Ectodermal cell (in vitro differentiated cells): ENCODE measurements at regions not wholly inside any gene's neighbourhood (a gene's known extent, or its start where the extent isn't known, plus 50 kb on each side); places are given as distances from the start of the nearest gene placed in this dataset.

Experiments
- H3K27ac ChIP-seq: 2 replicates; pipeline ENCODE4 v1.7.0; 2013; ENCODE audit warnings: mild to moderate bottlenecking, low read depth, low read length; ENCODE audit not compliant: insufficient read depth, poor library complexity, severe bottlenecking
- H3K27me3 ChIP-seq: 2 replicates; pipeline ENCODE4 v1.7.0; 2013; ENCODE audit warnings: mild to moderate bottlenecking, low read length; ENCODE audit not compliant: insufficient read depth, control insufficient read depth, poor library complexity, severe bottlenecking
- H3K36me3 ChIP-seq: one replicate; pipeline ENCODE4 v1.7.0; 2013; ENCODE audit warnings: low read length; ENCODE audit not compliant: control insufficient read depth, insufficient read depth
- H3K4me1 ChIP-seq: one replicate; pipeline ENCODE4 v1.7.0; 2013; ENCODE audit warnings: low read length; ENCODE audit not compliant: control insufficient read depth, insufficient read depth
- H3K4me3 ChIP-seq: 2 replicates; pipeline ENCODE4 v1.7.0; 2013; ENCODE audit warnings: low read depth, low read length, control low read depth; ENCODE audit not compliant: insufficient read depth
- H3K9me3 ChIP-seq: 2 replicates; pipeline ENCODE4 v1.7.0; 2013; ENCODE audit warnings: mild to moderate bottlenecking, low read length, moderate library complexity; ENCODE audit not compliant: control insufficient read depth
- WGBS, 2 experiments: methylation state at CpG; one replicate each; pipeline ENCODE4 v1.1.7; 2013; ENCODE audit warnings: missing lambda C conversion rate in 2 of 2; 5-methylcytosine and 5-hydroxymethylcytosine counted together

GRCh38 chr2:223469270-223470046, 132.7 kb downstream of the SCG2 start:
- H3K27ac ChIP-seq = no peak overlapping the region
- WGBS, 2 experiments = 82 to 96% methylated on average over 6 of the region's 6 CpGs
- H3K4me3 ChIP-seq = no peak overlapping the region
- no peaks in the 10 kb centered on the region for H3K27me3 ChIP-seq
- H3K9me3 ChIP-seq = no peaks in the 10 kb centered on the region
- H3K4me1 ChIP-seq = no peaks in the 10 kb centered on the region
- no peaks in the 10 kb centered on the region for H3K36me3 ChIP-seq

- WGBS, 2 experiments = 94 to 97% methylated on average over 2 of the region's 2 CpGs
- H3K27ac ChIP-seq = no peak overlapping the region
- no peak overlapping the region for H3K4me3 ChIP-seq
- H3K36me3 ChIP-seq = no peaks in the 10 kb centered on the region
- no peaks in the 10 kb centered on the region for H3K9me3 ChIP-seq
- H3K4me1 ChIP-seq = no peaks in the 10 kb centered on the region
- H3K27me3 ChIP-seq = no peaks in the 10 kb centered on the region
Observed at GRCh38 chr2:223470602-223471001, 131.6 kb downstream of the SCG2 start.

- H3K4me1 ChIP-seq = no peaks in the 10 kb centered on the region
- no peak overlapping the region for H3K4me3 ChIP-seq
- H3K36me3 ChIP-seq = no peaks in the 10 kb centered on the region
- whole genome bisulfite sequencing, 2 experiments = 86 to 89% methylated on average over 4 of the region's 4 CpGs
- no peaks in the 10 kb centered on the region for H3K9me3 ChIP-seq
- no peak overlapping the region for H3K27ac ChIP-seq
- H3K27me3 ChIP-seq = no peaks in the 10 kb centered on the region
Observed at GRCh38 chr2:223472771-223473170, 129.4 kb downstream of the SCG2 start.

- H3K27me3 ChIP-seq = no peaks in the 10 kb centered on the region
- no peaks in the 10 kb centered on the region for H3K4me1 ChIP-seq
- H3K9me3 ChIP-seq = no peaks in the 10 kb centered on the region
- H3K27ac ChIP-seq = no peak overlapping the region
- H3K36me3 ChIP-seq = no peaks in the 10 kb centered on the region
- 76 to 81% methylated on average over 2 of the region's 2 CpGs for WGBS, 2 experiments
- no peak overlapping the region for H3K4me3 ChIP-seq
Observed at GRCh38 chr2:223474893-223475292, 127.3 kb downstream of the SCG2 start.

- Histone ChIP-seq H3K27ac (no peak overlapping the region), H3K4me1 (no peaks in the 10 kb centered on the region), H3K36me3 (no peaks in the 10 kb centered on the region), H3K27me3 (no peaks in the 10 kb centered on the region), H3K4me3 (no peak overlapping the region), H3K9me3 (no peaks in the 10 kb centered on the region)
- WGBS, 2 experiments = 98 to 100% methylated on average over 1 of the region's 2 CpGs
Observed at GRCh38 chr2:223475901-223476300, 126.3 kb downstream of the SCG2 start.

GRCh38 chr2:223477318-223477717, 124.8 kb downstream of the SCG2 start:
- no peak overlapping the region for H3K27ac ChIP-seq
- H3K36me3 ChIP-seq = no peaks in the 10 kb centered on the region
- H3K9me3 ChIP-seq = no peaks in the 10 kb centered on the region
- WGBS, 2 experiments = 86 to 94% methylated on average over 1 of the region's 1 CpG
- no peaks in the 10 kb centered on the region for H3K4me1 ChIP-seq
- no peak overlapping the region for H3K4me3 ChIP-seq
- no peaks in the 10 kb centered on the region for H3K27me3 ChIP-seq

- no peaks in the 10 kb centered on the region for H3K36me3 ChIP-seq
- WGBS, 2 experiments = 91 to 98% methylated on average over 5 of the region's 5 CpGs
- no peaks in the 10 kb centered on the region for H3K27me3 ChIP-seq
- no peak overlapping the region for H3K4me3 ChIP-seq
- no peak overlapping the region for H3K27ac ChIP-seq
- H3K9me3 ChIP-seq = no peaks in the 10 kb centered on the region
- no peaks in the 10 kb centered on the region for H3K4me1 ChIP-seq
Observed at GRCh38 chr2:223481486-223481885, 120.7 kb downstream of the SCG2 start.

GRCh38 chr2:223486751-223487150, 115.4 kb downstream of the SCG2 start:
- H3K4me1 ChIP-seq = no peaks in the 10 kb centered on the region
- no peaks in the 10 kb centered on the region for H3K27me3 ChIP-seq
- H3K4me3 ChIP-seq = no peak overlapping the region
- no peak overlapping the region for H3K27ac ChIP-seq
- H3K36me3 ChIP-seq = no peaks in the 10 kb centered on the region
- H3K9me3 ChIP-seq = no peaks in the 10 kb centered on the region

GRCh38 chr2:223487214-223487846, 114.8 kb downstream of the SCG2 start:
- no peaks in the 10 kb centered on the region for H3K4me1 ChIP-seq
- 58 to 64% methylated on average over 2 of the region's 2 CpGs for WGBS, 2 experiments
- no peaks in the 10 kb centered on the region for H3K36me3 ChIP-seq
- no peaks in the 10 kb centered on the region for H3K9me3 ChIP-seq
- H3K27ac ChIP-seq = no peak overlapping the region
- H3K27me3 ChIP-seq = no peaks in the 10 kb centered on the region
- no peak overlapping the region for H3K4me3 ChIP-seq

GRCh38 chr2:223488814-223489213, 113.3 kb downstream of the SCG2 start:
- WGBS, 2 experiments = 91 to 95% methylated on average over 4 of the region's 4 CpGs

More at GRCh38 chr2:223488814-223489213, 113.3 kb downstream of the SCG2 start:
- Histone ChIP-seq H3K4me3 (no peak overlapping the region), H3K36me3 (no peaks in the 10 kb centered on the region), H3K27me3 (no peaks in the 10 kb centered on the region), H3K9me3 (no peaks in the 10 kb centered on the region), H3K4me1 (no peaks in the 10 kb centered on the region), H3K27ac (no peak overlapping the region)
